Heart right ventricle (tissue), 16 donors: ENCODE measurements at regions not wholly inside any gene's neighbourhood (a gene's known extent, or its start where the extent isn't known, plus 50 kb on each side); places are given as distances from the start of the nearest gene placed in this dataset.
"Not testable (repeated sequence)": the region's sequence is repeated elsewhere in the genome, so short reads cannot be mapped to it uniquely, and the experiment has no call there.

Experiments
- ATAC-seq, 8 donors: fragments of 200-7000 bp; cut with Tn5 transposase; one replicate each; pipeline ENCODE4 v1.9.1; 2020; ENCODE audit warnings: mild to moderate bottlenecking in 8 of 8, moderate library complexity in 8 of 8, moderate number of reproducible peaks in 1 of 8
- DNase-seq, 2 donors: peaks; one replicate each; pipeline ENCODE4 v3.0.0-alpha.2; 2020
- H3K27ac ChIP-seq, 10 donors: fragments of 200-600 bp; sonication (generic) in 2 of 10; one replicate each; pipeline versions ENCODE4 v1.5.0 to v1.8.0; 2020 to 2022; ENCODE audit warnings: mild to moderate bottlenecking in 3 of 10
- H3K27me3 ChIP-seq, 7 donors: fragments of 200-600 bp; one replicate each; pipeline ENCODE4 v1.8.0; 2021 to 2022; ENCODE audit warnings: mild to moderate bottlenecking in 2 of 7
- H3K36me3 ChIP-seq, 9 donors: fragments of 200-600 bp; sonication (generic) in 1 of 9; one replicate each; pipeline versions ENCODE4 v1.5.0 to v1.8.0; 2020 to 2022; ENCODE audit warnings: mild to moderate bottlenecking in 2 of 9
- H3K4me1 ChIP-seq, 9 donors: fragments of 200-600 bp; sonication (generic) in 1 of 9; one replicate each; pipeline versions ENCODE4 v1.5.0 to v1.8.0; 2020 to 2022; ENCODE audit warnings: mild to moderate bottlenecking in 4 of 9
- H3K4me3 ChIP-seq, 10 donors: fragments of 200-600 bp; sonication (generic) in 2 of 10; one replicate each; pipeline versions ENCODE4 v1.5.0 to v1.8.0; 2020 to 2022; ENCODE audit warnings: mild to moderate bottlenecking in 7 of 10, moderate library complexity in 2 of 10
- H3K9me3 ChIP-seq, 11 donors: fragments of 200-600 bp in 10 of 11; sonication (generic) in 2 of 11; one replicate each; pipeline versions ENCODE4 v1.5.0 to v1.8.0; 2013 to 2022; ENCODE audit warnings: mild to moderate bottlenecking in 2 of 11, control low read depth in 1 of 11, moderate library complexity in 1 of 11
- CTCF ChIP-seq, 9 donors: fragments of 200-600 bp; sonication (generic) in 2 of 9; IDR thresholded peaks; one replicate each; pipeline versions ENCODE4 v1.5.0 to v1.8.0; 2021 to 2022; ENCODE audit warnings: antibody characterized with exemption in 9 of 9, mild to moderate bottlenecking in 5 of 9, moderate library complexity in 1 of 9
- WGBS, 2 donors: extraction: QIAGEN DNeasy Blood & Tissue Kit; methylation state at CpG; one replicate each; pipeline ENCODE4 v1.1.7; 2013; ENCODE audit warnings: inconsistent platforms in 1 of 2; 5-methylcytosine and 5-hydroxymethylcytosine counted together
- intact Hi-C, 10 donors: fragments of 100-400 bp; cut with DNase I; formaldehyde crosslinking; loops; one replicate each; pipeline versions ENCODE4 v1.11.1 to v1.14.2; 2022
- donor health status: Arrhythmogenic right ventricular cardiomyopathy.
- donor health status: ischemic (EF 13 %, LVEDD 7.1; RV severe dilation, severe dysfunction).
- donor health status: healthy with polysubstance abuse.
- donor health status: DM: no; HTN: yes; CAD: no.
- donor health status: DM: no; HTN: no; CAD: no.
- donor health status: ischemic (EF 25% LVEDD 6.9; RV normal size, moderate dysfunction).
- donor health status: ischemic (EF 25% LVEDD 5.7; RV mildly dilated, moderate dysfunction).
- donor health status: healthy.
- donor health status: DM: yes; HTN: yes; CAD: no.
- donor health status: Ischemic cardiomyopathy.
- donor health status: ischemic (EF 35%, LVEDD 5.7; RV mildly dilated, moderate dysfunction).
- donor health status: nonischemic (EF 11% LVEDD 7.7; RV severe dilation, severe dysfunction).
- donor health status: DM: yes; HTN: yes; CAD: no.
- donor health status: PGD.
- donor health status: ischemic (EF 29% LVEDD 5.4; RV normal size, mild dysfunction).
- donor health status: nonischemic (EF 23%, LVEDD 6.1; RV moderate dilation, normal function).

GRCh38 chr14:105659935-105660527, 133.6 kb downstream of the TMEM121 start:
- intact Hi-C loops = no loop called here
- DNase-seq (no peak), ATAC-seq (no peak)
- TF ChIP-seq CTCF (IDR thresholded peaks at IDR 0.05) = no peak
- H3K9me3 ChIP-seq = peaks cover 0 to 54% (median 10%) of the 10 kb centered on the region in 11 donors
- H3K4me3 ChIP-seq = no peak overlapping the region
- no peaks in the 10 kb centered on the region for H3K36me3 ChIP-seq
- WGBS, 2 donors = 89 to 92% methylated on average over 9 of the region's 9 CpGs
- H3K4me1 ChIP-seq = peaks cover 0 to 9% (median 0%) of the 10 kb centered on the region in 9 donors
- H3K27me3 ChIP-seq = peaks cover 0 to 5% (median 0%) of the 10 kb centered on the region in 7 donors
- no peak overlapping the region for H3K27ac ChIP-seq

GRCh38 chr14:105660816-105661531, 134.6 kb downstream of the TMEM121 start:
- H3K36me3 ChIP-seq = no peaks in the 10 kb centered on the region
- no peak overlapping the region for H3K27ac ChIP-seq
- H3K4me1 ChIP-seq = peaks cover 0 to 9% (median 0%) of the 10 kb centered on the region in 9 donors
- intact Hi-C loops = no loop called here
- no peak overlapping the region for H3K4me3 ChIP-seq
- 74 to 85% methylated on average over 9 to 10 of the region's 11 CpGs for WGBS, 2 donors
- no peak for TF ChIP-seq CTCF (IDR thresholded peaks at IDR 0.05)
- ATAC-seq (no peak), DNase-seq (no peak)
- peaks cover 0 to 45% (median 10%) of the 10 kb centered on the region in 11 donors for H3K9me3 ChIP-seq
- H3K27me3 ChIP-seq = peaks cover 0 to 5% (median 0%) of the 10 kb centered on the region in 7 donors

GRCh38 chr14:105662043-105662442, 135.7 kb downstream of the TMEM121 start:
- H3K36me3 ChIP-seq, H3K4me1 ChIP-seq, DNase-seq, ATAC-seq, H3K27ac ChIP-seq, H3K4me3 ChIP-seq, H3K27me3 ChIP-seq, intact Hi-C loops: not testable (repeated sequence)
- 82 to 89% methylated on average over 10 to 11 of the region's 11 CpGs for WGBS, 2 donors
- H3K9me3 ChIP-seq = peaks cover 0 to 35% (median 10%) of the 10 kb centered on the region in 11 donors

- peaks cover 0 to 29% (median 10%) of the 10 kb centered on the region in 11 donors for H3K9me3 ChIP-seq
- H3K36me3 ChIP-seq, H3K27ac ChIP-seq, H3K27me3 ChIP-seq, intact Hi-C loops, ATAC-seq, H3K4me1 ChIP-seq, H3K4me3 ChIP-seq, DNase-seq: not testable (repeated sequence)
- 78 to 90% methylated on average over 8 to 9 of the region's 12 CpGs for WGBS, 2 donors
These were observed 136.2 kb downstream of the TMEM121 start for GRCh38 chr14:105662592-105662991.

- ATAC-seq, H3K4me3 ChIP-seq, H3K27me3 ChIP-seq, H3K36me3 ChIP-seq, intact Hi-C loops, H3K27ac ChIP-seq, DNase-seq, H3K4me1 ChIP-seq: not testable (repeated sequence)
- peaks cover 0 to 22% (median 8%) of the 10 kb centered on the region in 11 donors for H3K9me3 ChIP-seq
- WGBS, 2 donors = 80 to 90% methylated on average over 10 to 18 of the region's 23 CpGs
These were observed 136.9 kb downstream of the TMEM121 start for GRCh38 chr14:105663323-105663722.

- H3K4me1 ChIP-seq, ATAC-seq, H3K4me3 ChIP-seq, H3K27ac ChIP-seq, H3K27me3 ChIP-seq, H3K36me3 ChIP-seq, intact Hi-C loops: not testable (repeated sequence)
- 69 to 76% methylated on average over 18 to 22 of the region's 27 CpGs for WGBS, 2 donors
- peaks cover 0 to 15% (median 2%) of the 10 kb centered on the region in 11 donors for H3K9me3 ChIP-seq
- peak; percentile 33 to 66 for DNase-seq
These were observed 137.6 kb downstream of the TMEM121 start for GRCh38 chr14:105663818-105664596.
